GM18951 (cell line): ENCODE measurements at regions not wholly inside any gene's neighbourhood (a gene's known extent, or its start where the extent isn't known, plus 50 kb on each side); places are given as distances from the start of the nearest gene placed in this dataset.

Experiments
- POLR2A ChIP-seq: IDR thresholded peaks from 4 replicates; pipeline ENCODE4 v1.6.1; 2011; ENCODE audit warnings: mild to moderate bottlenecking; ENCODE audit not compliant: insufficient read length, insufficient read depth; ENCODE audit errors: extremely low read depth
- in situ Hi-C: fragments of 300-500 bp; cut with MboI; formaldehyde crosslinking; loops from one replicate; pipeline ENCODE4 v1.12.0; 2022; ENCODE audit warnings: low sequenced_read_pairs, mixed read lengths, inconsistent platforms; ENCODE audit not compliant: unreplicated experiment

GRCh38 chr14:28412077-28412476, 354.5 kb upstream of the FOXG1 start:
- no peak for TF ChIP-seq POLR2A
- in situ Hi-C loops: no loop called here

- in situ Hi-C loops: no loop called here
- TF ChIP-seq POLR2A: no peak
These were observed 339.6 kb upstream of the FOXG1 start for GRCh38 chr14:28426960-28427359.

- TF ChIP-seq POLR2A: no peak
- in situ Hi-C loops: no loop called here
These were observed 329.8 kb upstream of the FOXG1 start for GRCh38 chr14:28436821-28437220.

- no peak for TF ChIP-seq POLR2A
- in situ Hi-C loops: no loop called here
These were observed 305.2 kb upstream of the FOXG1 start for GRCh38 chr14:28461389-28461788.

GRCh38 chr14:28467611-28468010, 299.0 kb upstream of the FOXG1 start:
- in situ Hi-C loops: no loop called here
- no peak for TF ChIP-seq POLR2A

GRCh38 chr14:28468191-28469151, 298.1 kb upstream of the FOXG1 start:
- TF ChIP-seq POLR2A: no peak
- in situ Hi-C loops: no loop called here

GRCh38 chr14:28482251-28483040, 284.1 kb upstream of the FOXG1 start:
- no peak for TF ChIP-seq POLR2A
- in situ Hi-C loops: no loop called here

GRCh38 chr14:28483506-28483905, 283.1 kb upstream of the FOXG1 start:
- in situ Hi-C loops: no loop called here

GRCh38 chr14:28488684-28489083, 277.9 kb upstream of the FOXG1 start:
- TF ChIP-seq POLR2A: no peak
- in situ Hi-C loops: no loop called here

More at GRCh38 chr14:28483506-28483905, 283.1 kb upstream of the FOXG1 start:
- no peak for TF ChIP-seq POLR2A

- TF ChIP-seq POLR2A: no peak
- in situ Hi-C loops: no loop called here
These were observed 273.1 kb upstream of the FOXG1 start for GRCh38 chr14:28493516-28493915.

GRCh38 chr14:28494196-28494595, 272.4 kb upstream of the FOXG1 start:
- in situ Hi-C loops: no loop called here
- TF ChIP-seq POLR2A: no peak

- in situ Hi-C loops: no loop called here
- no peak for TF ChIP-seq POLR2A
These were observed 270.2 kb upstream of the FOXG1 start for GRCh38 chr14:28496364-28496763.

- TF ChIP-seq POLR2A: no peak
- in situ Hi-C loops: no loop called here
These were observed 264.1 kb upstream of the FOXG1 start for GRCh38 chr14:28502517-28502916.

GRCh38 chr14:28515571-28515970, 251.0 kb upstream of the FOXG1 start:
- in situ Hi-C loops: no loop called here

GRCh38 chr14:28536889-28537288, 229.7 kb upstream of the FOXG1 start:
- in situ Hi-C loops: no loop called here
- TF ChIP-seq POLR2A: no peak

More at GRCh38 chr14:28515571-28515970, 251.0 kb upstream of the FOXG1 start:
- TF ChIP-seq POLR2A: no peak
